Inflammatory macrophage (primary cell): ENCODE measurements at regions not wholly inside any gene's neighbourhood (a gene's known extent, or its start where the extent isn't known, plus 50 kb on each side); places are given as distances from the start of the nearest gene placed in this dataset.
"Not testable (repeated sequence)": the region's sequence is repeated elsewhere in the genome, so short reads cannot be mapped to it uniquely, and the experiment has no call there.

Source experiments
- DNase-seq, 2 donors: peaks; one replicate each; pipeline ENCODE4 v3.0.0-alpha.2; 2020 to 2022

DNA sequence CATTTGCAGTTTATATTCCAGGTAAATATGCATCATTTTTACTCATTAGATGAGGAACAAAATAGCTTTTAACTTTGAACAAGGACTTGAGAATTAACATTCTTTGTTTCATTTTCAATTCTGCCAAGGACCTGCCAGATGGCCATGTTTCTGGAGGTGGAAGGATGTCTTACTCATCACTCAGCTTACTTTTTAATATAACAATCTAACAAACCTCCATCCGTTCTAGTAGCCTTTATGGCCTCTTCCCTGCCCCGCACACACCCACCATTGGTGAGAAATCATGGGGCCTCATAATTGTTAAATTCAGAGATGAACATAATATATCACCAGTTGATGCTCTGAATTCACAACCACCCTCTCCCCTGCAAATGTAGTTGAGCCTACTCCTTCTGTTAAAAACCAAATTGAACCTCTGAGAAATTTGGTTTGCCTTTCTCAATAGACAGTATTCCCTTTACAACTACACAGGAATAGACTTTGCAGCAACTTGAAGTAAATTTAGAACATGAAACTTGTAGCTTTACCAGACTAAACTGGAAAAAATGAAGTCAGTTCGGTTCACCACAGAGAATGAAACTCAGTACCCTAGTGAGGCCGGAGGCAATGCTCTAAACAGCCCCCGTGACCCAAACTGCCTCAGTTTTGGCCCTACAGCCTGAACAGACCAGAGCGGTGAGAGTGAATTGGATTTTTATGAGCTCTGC is 50.1 kb upstream of the ACSL4 start:
- DNase-seq, result no peak

DNA sequence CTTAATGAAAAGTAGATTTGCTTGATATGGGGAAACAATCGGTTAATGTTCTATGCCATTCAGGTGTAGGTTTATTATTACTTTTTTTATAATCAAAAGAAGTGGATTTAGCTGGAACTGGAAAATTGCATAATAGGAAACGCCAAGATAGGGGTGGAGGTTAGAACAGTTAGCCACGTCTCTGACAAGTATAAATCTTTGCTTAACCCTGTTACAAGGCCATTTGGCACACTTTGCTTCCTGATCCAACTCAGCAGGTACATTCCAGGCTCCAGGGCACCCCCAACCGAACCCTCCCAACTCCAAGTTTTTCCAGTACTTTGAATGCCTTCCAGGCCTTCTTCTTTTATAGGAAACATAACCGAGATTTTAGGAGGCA is 50.6 kb upstream of the ACSL4 start:
- DNase-seq, result no peak

DNA sequence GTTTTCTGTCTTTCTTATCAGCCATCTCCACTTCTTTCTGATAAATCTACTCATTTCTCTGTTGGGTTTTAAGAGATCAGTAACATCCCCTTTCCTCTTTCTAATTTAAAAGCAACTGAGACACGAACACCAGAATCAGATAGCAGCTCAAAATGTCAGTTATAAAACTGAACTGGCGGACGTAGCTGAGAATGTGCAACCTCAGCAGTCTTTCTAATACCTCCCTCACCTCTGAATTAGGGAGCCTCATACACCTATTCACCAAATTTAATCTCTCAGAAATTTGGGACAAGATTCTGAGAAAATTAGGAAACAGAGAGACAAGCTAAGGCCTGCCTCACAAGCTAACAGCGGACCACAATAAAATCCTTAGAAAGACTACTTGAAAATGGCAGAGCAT is 52.0 kb upstream of the ACSL4 start:
- DNase-seq, result no peak

DNA sequence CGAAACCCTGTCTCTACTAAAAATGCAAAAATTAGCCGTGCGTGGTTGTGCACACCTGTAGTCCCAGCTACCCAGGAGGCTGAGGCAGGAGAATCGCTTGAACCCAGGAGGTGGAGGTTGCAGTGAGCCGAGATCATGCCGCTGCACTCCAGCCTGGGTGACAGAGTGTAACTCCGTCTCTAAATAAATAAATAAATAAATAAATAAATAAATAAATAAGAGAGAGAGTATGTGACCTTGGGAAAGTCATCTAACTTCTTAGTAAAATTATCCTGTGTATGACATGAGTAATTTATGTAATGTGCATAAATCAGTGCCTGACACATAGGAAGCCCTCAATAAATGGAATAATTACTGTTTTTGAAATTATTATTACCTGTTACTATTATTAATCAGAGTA is 57.5 kb upstream of the ACSL4 start:
- not testable (repeated sequence) for DNase-seq

DNA sequence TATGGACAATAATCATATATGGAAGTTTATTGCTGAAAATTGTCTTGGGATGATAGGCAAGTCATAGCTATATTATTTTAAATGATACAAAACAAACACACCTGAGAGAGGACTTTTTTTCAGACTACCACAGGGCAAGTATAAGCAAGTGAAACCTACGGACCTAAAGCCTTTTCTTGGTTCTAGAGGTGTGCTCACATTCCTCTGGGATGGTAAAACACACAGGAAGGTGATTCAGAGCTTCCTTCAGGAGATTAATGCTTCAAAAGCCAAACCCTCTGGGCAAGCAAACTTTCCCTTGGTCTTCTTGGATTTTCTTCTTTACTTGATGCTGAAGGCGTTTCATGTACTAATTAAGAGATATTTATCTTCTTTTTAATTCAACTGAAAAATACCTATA is 60.1 kb upstream of the ACSL4 start:
- DNase-seq, result no peak

DNA sequence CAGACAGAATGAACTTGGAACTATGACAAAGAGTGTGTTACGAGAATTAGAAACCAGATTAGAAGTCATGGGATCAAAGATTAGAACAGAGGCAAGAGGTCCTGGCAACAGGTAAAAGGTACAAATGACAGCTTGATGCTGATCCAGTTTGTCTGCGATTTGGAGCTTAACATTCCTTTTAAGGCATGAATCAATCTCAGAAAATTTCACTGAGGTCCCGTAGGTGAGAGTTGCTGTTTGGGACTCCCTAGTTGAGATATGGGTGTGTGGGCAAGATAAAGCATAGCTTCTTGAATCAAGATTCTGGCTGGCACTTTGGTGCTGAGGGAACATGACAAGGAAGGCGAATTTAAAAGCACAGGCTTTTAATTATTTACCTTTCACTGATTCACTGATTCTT is 62.6 kb upstream of the ACSL4 start:
- no peak for DNase-seq

DNA sequence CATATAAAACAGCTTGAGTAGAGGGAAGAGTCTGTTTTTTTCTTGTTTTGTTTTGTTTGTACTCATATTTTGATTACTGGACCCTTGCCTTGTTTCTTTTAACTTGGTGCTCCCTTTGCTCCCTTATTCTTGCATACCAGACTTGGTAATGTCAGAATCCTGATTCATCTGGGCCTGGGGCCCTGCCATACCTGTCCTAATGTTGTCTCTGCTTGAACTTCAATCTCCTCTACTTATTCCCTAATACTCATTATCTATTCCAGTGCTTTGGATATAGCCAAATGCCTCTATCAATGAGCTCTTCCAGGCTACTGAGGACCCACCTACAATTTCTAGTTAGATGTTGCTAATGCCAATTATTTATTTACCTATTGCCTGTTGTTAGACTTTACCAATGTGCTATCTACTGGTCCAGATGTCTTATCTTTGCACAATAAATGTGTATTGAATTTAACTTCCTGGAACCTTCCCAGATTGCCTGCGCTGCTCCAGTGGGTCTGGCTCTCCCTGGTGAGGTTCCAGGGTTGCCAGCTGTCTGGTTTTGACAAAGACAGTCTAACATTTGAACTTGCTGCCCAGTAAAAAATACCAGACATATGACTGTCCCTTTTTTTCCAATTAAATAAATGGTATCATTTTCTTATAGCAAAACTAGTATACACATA is 64.4 kb upstream of the ACSL4 start:
- DNase-seq, result no peak

DNA sequence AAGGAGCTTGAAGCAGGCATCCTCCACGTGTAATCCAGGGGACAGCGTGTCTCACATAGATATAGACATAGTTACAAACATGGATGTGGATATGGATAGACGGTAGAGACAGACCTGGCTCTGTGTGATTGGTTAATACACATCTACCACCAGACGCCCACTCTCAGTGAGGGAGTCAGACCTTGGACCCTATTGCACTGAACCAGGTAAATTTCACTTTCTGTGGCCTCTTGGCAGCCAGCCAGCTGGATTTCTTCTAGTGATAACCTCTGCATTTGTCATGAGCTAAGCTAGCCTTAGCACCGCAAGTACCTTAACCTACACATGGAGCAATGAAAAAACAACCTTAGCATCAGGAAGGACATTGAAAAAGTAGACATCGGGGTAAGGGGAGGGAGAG is 79.2 kb upstream of the ACSL4 start:
- DNase-seq, result no peak

DNA sequence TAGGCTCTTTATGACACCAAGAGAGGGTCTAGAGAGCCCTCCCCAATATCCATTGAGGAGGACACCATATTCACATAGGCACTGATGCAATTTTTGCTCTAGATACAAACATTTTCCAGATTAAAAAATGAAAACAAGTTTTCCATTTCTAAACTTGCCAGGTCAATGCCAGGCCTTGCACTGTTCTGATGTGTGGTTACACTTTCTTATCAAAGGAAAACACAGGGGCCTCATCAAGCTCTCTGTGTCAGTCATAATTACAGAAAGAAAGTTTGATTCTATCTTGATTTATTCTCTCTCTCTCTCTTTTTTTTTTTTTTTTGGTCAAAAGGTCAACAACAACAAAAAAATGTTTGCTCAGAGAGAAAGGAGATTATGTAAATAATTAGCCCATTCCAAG is 80.2 kb upstream of the ACSL4 start:
- no peak for DNase-seq

DNA sequence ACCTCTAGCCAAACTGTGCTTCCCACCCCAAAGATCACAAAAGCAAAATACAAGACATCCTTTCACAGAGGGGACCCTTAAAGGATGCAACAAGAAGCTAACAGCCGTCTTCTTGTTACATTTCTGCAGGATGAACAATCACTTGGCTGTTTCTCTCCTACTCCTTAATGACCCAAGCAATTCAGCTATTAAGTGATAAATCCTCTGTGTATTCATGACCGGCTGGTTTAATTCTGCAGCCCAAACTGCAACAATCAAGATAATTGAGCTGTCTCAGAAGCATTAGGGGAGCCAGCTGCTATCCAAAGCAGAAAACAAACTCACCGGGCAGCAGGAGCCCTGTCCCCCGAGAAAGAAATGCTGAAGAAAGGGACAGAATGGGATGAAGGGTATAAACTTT is 85.9 kb upstream of the ACSL4 start:
- no peak for DNase-seq

DNA sequence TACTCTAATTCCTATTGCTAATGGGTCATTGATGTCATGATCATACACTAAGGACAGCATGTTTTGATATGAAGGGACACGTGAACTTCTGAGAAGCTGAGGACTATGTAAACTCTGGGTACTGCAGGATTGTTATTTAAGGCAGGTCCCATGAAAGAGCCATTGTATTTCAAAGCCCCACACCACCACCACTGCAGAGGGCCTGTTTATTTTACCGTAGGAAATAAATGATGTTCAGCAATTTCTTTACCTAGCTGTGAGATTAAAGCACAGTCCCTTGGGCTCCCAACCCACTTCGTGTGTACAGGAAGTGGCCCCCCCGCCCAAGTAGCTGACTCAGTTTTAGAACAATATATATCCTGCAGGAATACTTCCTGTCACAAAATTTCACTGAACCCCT is 89.8 kb upstream of the ACSL4 start:
- no peak for DNase-seq

DNA sequence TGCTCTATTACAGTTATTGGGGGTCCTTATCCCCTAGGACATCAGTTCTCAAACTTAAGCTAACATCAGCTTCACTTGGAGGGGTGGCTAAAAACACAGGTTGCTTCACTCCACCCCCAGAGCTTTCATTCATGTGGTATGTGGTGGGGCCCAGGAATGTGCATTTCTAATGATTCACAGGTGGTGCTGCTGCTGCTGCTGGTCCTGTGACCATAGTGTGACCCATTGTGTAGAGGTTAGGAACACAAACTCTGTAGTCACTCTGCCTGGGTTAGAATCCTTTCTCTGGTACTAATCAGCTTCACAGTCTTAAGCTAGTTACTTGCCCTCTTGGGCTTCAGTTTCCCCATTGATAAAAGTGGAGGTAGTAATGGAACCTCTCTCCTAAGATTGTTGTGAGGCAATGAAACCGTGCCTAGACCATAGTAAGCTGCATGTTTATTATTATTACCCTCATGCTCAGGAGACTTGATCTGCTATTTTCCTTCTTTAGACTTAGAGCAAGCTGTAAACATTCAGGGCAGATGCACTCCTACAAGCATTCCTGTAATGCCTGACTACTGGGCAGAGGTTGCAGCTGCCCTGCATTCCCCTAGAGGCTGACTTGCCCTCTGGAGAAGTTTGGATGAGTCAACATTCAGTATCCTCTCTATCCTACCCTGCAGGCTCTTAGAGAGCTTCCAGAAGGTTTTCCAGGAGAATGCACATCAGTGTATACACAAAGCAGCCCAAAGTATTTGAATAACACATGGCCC is 94.1 kb upstream of the ACSL4 start:
- peak in 1 of 2 donors; percentile 11 for DNase-seq

DNA sequence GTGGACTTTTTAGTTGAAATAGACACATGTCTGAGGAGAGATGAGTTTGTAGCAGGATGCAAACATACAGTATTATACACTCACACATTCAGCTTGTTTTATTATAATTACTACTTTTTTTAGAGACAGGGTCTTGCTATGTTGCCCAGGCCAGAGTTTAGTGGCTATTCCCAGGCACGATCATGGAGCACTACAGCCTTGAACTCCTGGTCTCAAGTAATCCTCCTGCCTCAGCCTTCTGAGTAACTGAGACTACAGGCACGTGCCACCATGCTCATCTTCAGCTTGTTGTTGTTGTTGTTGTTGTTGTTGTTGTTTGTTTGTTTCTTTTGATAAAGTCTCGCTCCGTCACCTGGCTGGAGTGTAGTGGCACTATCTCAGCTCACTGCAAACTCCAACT is 94.7 kb upstream of the ACSL4 start:
- DNase-seq, result no peak

DNA sequence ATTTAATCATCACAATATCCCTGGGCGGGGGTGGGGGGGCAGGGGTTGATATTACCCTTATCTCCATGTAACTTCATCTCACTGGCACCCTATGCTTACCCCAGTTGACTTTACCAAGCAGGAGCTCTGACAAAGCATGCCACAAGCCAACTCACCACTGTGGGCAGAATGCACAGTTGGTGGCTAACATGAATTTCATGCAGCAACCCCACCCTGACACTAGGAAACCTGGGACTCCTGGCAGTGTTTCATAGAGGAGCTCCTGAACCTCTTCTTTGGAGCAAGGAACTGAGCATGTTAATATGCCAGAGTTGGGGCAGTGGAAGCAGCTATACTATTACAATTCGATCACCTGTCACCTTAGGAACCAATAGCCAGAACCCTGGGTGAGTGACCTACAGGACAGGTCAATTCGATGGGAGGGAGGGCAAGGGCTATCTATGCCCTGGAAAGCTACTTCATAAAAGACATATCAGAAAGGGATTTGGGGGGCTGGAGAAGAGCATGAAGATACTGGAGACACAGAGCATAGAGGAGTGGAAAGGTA is 97.2 kb upstream of the ACSL4 start:
- DNase-seq, result peak in 1 of 2 donors; percentile 12

DNA sequence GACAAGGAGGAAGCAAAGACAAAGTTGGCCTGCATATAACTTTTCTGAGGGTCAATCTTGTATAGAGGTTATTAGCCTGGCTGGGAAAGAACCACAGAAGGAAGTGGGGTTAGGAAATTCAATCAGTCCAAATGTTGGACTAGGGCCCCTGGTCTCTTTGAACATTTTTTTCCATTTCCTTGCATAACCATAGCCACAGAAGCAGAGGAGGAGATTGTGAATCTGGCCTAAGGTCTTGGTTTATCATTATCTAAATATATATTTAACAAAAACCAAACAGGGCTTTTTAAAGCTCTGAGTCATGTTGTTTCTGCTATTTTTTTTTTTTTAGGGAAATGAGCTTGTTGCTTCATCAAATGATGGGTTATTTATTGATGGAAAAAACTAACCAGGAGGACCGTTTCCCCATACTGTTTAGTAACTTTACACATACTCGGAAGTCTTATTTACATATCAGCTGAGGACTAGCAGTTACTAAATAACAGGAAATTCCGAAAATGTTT is 97.7 kb upstream of the ACSL4 start:
- DNase-seq, result peak; percentile 71 to 84

DNA sequence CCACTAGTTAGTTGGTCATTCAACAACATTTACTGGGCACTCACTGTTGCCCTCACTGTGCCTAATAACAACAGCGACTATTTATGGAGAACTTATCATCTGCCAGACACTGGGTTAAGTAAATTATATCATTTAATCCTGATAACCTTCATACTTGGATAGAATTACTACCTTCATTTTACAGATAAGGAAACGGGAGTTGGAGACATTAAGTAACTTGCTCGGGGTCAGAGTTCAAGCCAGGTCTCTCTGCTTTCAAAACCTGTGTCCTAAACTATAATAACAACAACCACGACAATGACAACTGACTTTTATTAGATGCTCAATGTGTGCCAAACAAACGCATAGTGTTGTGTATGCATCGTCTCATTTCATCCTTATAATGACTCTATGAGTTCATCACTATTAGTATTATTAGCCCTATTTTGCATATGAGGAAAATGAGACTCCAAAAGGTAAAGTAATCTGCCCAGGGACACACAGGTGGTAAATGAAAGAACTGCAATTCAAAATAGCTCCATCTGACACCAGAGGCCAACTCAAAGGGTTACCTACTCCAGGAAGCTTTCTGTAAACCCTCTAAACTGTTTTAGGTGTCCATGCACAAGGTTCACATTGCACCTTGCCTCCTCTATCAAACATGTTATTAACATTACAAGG is 98.4 kb upstream of the ACSL4 start:
- DNase-seq, result no peak

DNA sequence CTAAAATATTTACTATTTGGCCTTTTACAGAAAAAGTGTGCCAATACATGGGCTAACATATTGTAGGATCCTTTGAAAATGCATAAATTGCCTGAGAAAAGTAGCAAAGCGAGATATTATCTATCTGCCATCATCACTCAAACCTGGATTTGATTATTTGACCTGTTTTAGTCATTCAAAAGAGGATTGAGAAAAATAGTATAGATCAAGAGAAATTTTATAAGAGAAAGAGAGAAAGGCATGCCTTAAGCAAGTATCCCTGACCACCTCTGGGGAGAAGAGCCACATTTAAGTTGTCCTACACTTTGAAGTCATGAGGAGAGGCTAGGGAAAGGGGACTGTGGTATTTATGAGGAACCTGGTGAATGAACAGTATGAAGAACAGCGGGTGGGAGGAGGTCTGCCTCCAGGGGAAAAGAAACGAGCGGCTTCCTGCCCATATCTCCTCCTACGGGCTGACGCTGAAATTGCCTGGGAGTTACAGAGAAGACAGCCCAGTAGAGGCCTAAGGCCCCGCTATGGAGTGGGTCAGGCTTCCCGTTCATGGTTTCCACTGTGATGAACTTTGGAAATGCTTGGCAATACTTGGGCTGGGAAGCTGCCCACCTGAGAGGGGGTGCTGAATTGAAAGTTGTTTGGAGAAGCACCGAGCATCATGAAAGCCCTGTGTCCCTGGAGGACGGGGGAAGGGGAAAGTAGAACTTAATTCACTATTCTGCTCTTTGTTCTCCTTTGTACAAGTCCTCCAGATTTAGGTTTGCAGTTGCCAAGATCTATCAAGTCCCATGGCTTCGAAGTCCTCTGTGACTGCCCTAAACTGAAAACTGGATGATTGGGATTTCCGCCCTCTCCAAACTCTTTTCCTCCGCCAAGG is 106.9 kb upstream of the ACSL4 start:
- DNase-seq, result peak; percentile 65 to 82

DNA sequence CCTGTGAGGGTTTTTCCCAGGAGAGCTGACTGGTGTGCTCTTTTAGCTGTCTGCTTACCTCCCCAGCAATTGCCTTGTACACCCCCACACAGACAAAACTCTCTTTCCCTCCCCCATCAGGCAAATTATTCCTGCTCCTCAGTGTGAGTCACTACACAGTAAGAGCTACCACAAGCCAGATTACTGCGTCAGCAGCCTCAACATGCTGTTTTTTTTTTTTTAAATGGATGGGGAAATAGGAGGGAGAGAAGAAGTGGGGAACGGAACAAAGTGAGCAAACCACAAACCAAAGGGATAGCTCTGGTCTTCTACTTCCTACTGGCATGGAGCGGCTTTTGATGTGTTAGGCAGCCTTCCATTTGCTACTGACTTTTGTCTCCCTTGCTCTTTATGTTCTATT is 107.5 kb upstream of the ACSL4 start:
- peak; percentile 82 to 85 for DNase-seq

DNA sequence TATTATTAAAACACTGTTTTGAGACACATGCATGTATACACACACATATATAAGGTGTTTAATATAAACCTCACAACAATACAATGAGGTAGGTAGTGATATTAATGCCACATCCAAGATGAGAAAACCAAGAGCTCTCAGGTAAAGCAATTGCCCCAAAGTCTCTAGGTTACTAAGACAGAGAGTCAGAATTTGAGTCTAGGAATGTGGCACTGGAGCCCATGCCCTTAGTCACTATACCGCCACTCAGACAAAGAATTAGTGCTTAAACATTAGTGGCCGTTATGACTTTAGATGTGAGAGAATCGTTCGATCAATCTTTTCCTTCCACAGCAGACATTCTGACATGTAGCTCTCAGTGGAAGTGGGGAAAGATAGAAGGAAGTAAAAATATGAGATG is 108.2 kb upstream of the ACSL4 start:
- no peak for DNase-seq

DNA sequence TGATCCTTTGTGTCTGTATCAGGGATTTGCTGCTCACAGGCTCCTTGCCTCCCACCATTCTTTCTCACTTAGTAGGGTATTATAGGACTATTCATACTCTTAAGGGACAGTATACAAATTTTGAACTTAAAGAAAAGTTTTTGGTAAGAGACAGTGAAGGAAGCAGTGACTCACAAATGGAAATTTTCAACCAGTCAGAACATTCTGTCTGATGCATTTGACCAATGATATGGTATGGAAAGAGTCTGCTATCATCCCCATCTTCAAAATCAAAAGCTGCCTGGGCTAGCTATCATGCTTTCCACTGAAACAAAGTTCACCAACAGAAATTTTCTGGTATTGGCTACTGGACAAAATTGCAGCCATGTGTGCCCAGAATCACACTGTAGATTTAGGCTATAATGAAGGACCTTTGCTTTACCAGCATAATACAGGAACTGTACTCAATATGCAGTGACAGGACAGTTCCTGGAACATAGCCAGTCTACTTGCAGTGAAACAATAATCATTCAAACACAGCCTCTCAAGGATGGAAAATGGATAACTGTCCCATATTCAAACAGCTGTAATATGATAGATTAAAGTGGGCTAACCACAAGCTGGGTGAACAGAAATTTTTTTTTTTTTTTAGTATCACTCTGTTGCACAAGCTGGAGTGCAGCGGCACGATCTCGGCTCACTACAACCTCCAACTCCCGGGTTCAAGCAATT is 109.0 kb upstream of the ACSL4 start:
- peak in 1 of 2 donors; percentile 16 for DNase-seq

DNA sequence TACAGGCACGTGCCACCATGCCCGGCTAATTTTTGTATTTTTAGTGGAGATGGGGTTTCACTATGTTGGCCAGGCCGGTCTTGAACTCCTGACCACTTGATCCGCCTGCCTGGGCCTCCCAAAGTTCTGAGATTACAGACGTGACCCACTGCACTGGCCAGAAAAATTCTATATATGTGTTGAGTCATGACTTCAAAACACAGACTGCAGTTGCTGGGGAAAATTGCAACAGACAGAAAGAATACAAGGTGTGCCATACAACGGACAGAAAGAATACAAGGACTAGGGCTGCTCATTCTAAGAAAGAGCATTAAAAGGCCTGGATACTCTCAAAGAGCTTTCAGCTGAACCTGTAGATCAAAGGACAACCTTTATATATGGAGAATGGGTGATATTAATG is 109.6 kb upstream of the ACSL4 start:
- DNase-seq, result no peak
